K562 (cell line): ENCODE measurements at regions not wholly inside any gene's neighbourhood (a gene's known extent, or its start where the extent isn't known, plus 50 kb on each side); places are given as distances from the start of the nearest gene placed in this dataset.
A peak's percentile ranks its signal among the peaks of the same experiment; 100 is the strongest.

ENCODE experiments used
- BCLAF1 ChIP-seq, 2 experiments: fragments of 450-650 bp in 1 of 2; IDR thresholded peaks; 2 replicates each; pipeline ENCODE4 v1.6.1; 2011 to 2017; ENCODE audit warnings: low read depth in 2 of 2, antibody characterized with exemption in 1 of 2, borderline replicate concordance in 1 of 2, low read length in 1 of 2, mild to moderate bottlenecking in 1 of 2, mixed read lengths in 1 of 2; ENCODE audit not compliant: control insufficient read depth in 1 of 2
- C11orf30 ChIP-seq: fragments of 450-650 bp; IDR thresholded peaks from 2 replicates; pipeline ENCODE4 v1.6.1; 2016; ENCODE audit warnings: low read depth, mild to moderate bottlenecking
- CBX1 ChIP-seq: sonication (generic); IDR thresholded peaks from 2 replicates; pipeline ENCODE4 v1.6.1; 2016; ENCODE audit warnings: antibody characterized with exemption, low read depth, mild to moderate bottlenecking
- COPS2 ChIP-seq: fragments of 450-650 bp; conservative IDR thresholded peaks from 2 replicates; pipeline ENCODE4 v1.6.1; 2016; ENCODE audit warnings: mild to moderate bottlenecking, moderate library complexity
- CREB3 ChIP-seq: fragments of 450-650 bp; conservative IDR thresholded peaks from 2 replicates; pipeline ENCODE4 v1.6.1; 2016; ENCODE audit warnings: missing genetic modification characterization, low read depth, mild to moderate bottlenecking, missing compliant biosample characterization, moderate library complexity
- DMBX1 ChIP-seq: fragments of 250-450 bp; sonication (Bioruptor Pico); IDR thresholded peaks from 2 replicates; pipeline ENCODE4 v1.8.0; 2022; ENCODE audit warnings: inconsistent platforms, mild to moderate bottlenecking, moderate library complexity, borderline replicate concordance
- KLF16 ChIP-seq: IDR thresholded peaks from 2 replicates; pipeline ENCODE4 v1.6.1; 2016; ENCODE audit warnings: antibody characterized with exemption
- L3MBTL2 ChIP-seq: fragments of 450-650 bp; IDR thresholded peaks from 2 replicates; pipeline ENCODE4 v1.6.1; 2016; ENCODE audit warnings: mild to moderate bottlenecking, moderate library complexity
- LEF1 ChIP-seq: fragments of 450-650 bp; IDR thresholded peaks from 2 replicates; pipeline ENCODE4 v1.6.1; 2016; ENCODE audit warnings: mild to moderate bottlenecking
- MBD1 ChIP-seq: fragments of 250-450 bp; sonication (Bioruptor Pico); IDR thresholded peaks from 2 replicates; pipeline ENCODE4 v1.8.0; 2022; ENCODE audit warnings: inconsistent platforms
- MTA3 ChIP-seq: fragments of 450-650 bp; formaldehyde crosslinking; IDR thresholded peaks from 2 replicates; pipeline ENCODE4 v1.6.1; 2017; ENCODE audit warnings: mild to moderate bottlenecking, borderline replicate concordance
- NR3C1 ChIP-seq: sonication (generic); formaldehyde crosslinking; IDR thresholded peaks from 2 replicates; pipeline ENCODE4 v1.8.1; 2022; ENCODE audit warnings: missing genetic modification reagents
- RBM22 ChIP-seq: fragments of 200-400 bp; formaldehyde crosslinking; IDR thresholded peaks from 2 replicates; pipeline ENCODE4 v1.6.1; 2018; ENCODE audit warnings: low read length, low read depth; ENCODE audit not compliant: poor library complexity, severe bottlenecking
- SLC30A9 ChIP-seq: fragments of 250-450 bp; sonication (Bioruptor Pico); IDR thresholded peaks from 2 replicates; pipeline ENCODE4 v1.8.0; 2022; ENCODE audit warnings: mild to moderate bottlenecking, moderate library complexity
- SMARCC2 ChIP-seq: fragments of 450-650 bp; IDR thresholded peaks from 2 replicates; pipeline ENCODE4 v1.6.1; 2017; ENCODE audit warnings: antibody characterized with exemption, moderate library complexity, mild to moderate bottlenecking, low read depth
- TAF1 ChIP-seq: IDR thresholded peaks from 2 replicates; pipeline ENCODE4 v1.6.1; 2011; ENCODE audit warnings: mild to moderate bottlenecking, low read length, moderate library complexity; ENCODE audit not compliant: insufficient read depth, control insufficient read depth, severe bottlenecking; ENCODE audit errors: extremely low read depth
- ZNF224 ChIP-seq: sonication (generic); formaldehyde crosslinking; IDR thresholded peaks from 2 replicates; pipeline ENCODE4 v1.8.0; 2022; ENCODE audit warnings: mild to moderate bottlenecking, missing genetic modification reagents
- ZNF3 ChIP-seq: fragments of 250-450 bp; sonication (Bioruptor Pico); IDR thresholded peaks from 2 replicates; pipeline ENCODE4 v1.5.0; 2021; ENCODE audit warnings: mild to moderate bottlenecking, moderate library complexity
- ZNF354B ChIP-seq: fragments of 250-450 bp; sonication (Bioruptor Pico); IDR thresholded peaks from 2 replicates; pipeline ENCODE4 v1.4.0; 2020
- ZNF449 ChIP-seq: fragments of 250-450 bp; sonication (Bioruptor Pico); IDR thresholded peaks from 2 replicates; pipeline ENCODE4 v1.8.0; 2022; ENCODE audit warnings: moderate library complexity, mild to moderate bottlenecking, inconsistent platforms

GRCh38 chr5:142248853-142249462, 75.9 kb downstream of the SPRY4 start (continued):
- TF ChIP-seq BCLAF1 (IDR thresholded peaks at IDR 0.05; ENCODE audit: borderline replicate concordance in 1 of 2, control insufficient read depth in 1 of 2, low read depth in 2 of 2, low read length in 1 of 2) (no peak), MTA3 (no peak), RBM22 (no peak), LEF1 (no peak), ZNF3 (CRISPR knock-in tag) (no peak), ZNF224 (CRISPR knock-in tag) (no peak), ZNF354B (no peak), KLF16 (no peak), L3MBTL2 (peak; percentile 72; the same call in 1 of the 2 replicates), ZNF449 (CRISPR knock-in tag) (no peak), MBD1 (CRISPR knock-in tag) (no peak), DMBX1 (CRISPR knock-in tag) (no peak), C11orf30 (0 out of 2 replicates have a peak, but pooled peaks have one; percentile 25), COPS2 (no peak), TAF1 (no peak), SLC30A9 (CRISPR knock-in tag) (no peak), CREB3 (tag) (no peak), CBX1 (no peak), NR3C1 (CRISPR knock-in tag) (no peak), SMARCC2 (no peak)
